ENCODE measurements at regions not wholly inside any gene's neighbourhood (a gene's known extent, or its start where the extent isn't known, plus 50 kb on each side); places are given as distances from the start of the nearest gene placed in this dataset.

DNA sequence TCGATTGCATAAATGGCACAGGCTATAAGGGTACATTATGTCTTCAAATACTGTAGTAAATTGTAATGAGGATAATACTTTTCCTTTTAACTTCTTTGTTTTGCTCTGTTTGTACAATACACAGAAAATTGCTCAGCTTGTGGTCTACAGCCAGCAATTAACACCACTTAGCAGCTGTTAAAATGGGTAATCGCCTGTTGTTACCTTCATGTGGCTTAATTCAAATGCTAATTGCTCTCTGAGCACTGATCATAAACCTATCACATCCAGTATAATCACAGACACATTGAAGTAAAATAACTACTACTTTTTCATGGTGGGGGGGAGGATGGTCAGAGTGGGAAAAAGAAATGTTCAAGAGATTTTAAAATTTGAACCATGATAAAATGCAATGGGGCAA, 1164.1 kb upstream of the CNTN5 start:
- Histone ChIP-seq H3K27me3 (replicated peaks; ENCODE audit: control insufficient read depth, insufficient read depth, low read length) (no peaks in the 10 kb centered on the region), H3K9me3 (no peaks in the 10 kb centered on the region), H3K36me3 (ENCODE audit: control insufficient read depth, insufficient read depth, low read length) (no peaks in the 10 kb centered on the region), H3K4me3 (ENCODE audit: low read depth, low read length) (no peak overlapping the region), H3K4me1 (no peaks in the 10 kb centered on the region)
- no TSS peak for BruUV-seq (replicated peaks)
- TF ChIP-seq, protein P1, sequence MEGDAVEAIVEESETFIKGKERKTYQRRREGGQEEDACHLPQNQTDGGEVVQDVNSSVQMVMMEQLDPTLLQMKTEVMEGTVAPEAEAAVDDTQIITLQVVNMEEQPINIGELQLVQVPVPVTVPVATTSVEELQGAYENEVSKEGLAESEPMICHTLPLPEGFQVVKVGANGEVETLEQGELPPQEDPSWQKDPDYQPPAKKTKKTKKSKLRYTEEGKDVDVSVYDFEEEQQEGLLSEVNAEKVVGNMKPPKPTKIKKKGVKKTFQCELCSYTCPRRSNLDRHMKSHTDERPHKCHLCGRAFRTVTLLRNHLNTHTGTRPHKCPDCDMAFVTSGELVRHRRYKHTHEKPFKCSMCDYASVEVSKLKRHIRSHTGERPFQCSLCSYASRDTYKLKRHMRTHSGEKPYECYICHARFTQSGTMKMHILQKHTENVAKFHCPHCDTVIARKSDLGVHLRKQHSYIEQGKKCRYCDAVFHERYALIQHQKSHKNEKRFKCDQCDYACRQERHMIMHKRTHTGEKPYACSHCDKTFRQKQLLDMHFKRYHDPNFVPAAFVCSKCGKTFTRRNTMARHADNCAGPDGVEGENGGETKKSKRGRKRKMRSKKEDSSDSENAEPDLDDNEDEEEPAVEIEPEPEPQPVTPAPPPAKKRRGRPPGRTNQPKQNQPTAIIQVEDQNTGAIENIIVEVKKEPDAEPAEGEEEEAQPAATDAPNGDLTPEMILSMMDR (IDR thresholded peaks at IDR 0.05; ENCODE audit: insufficient read depth in 1 of 2, low read depth in 1 of 2, low read length in 1 of 2, severe bottlenecking in 1 of 2, unreplicated experiment in 1 of 2) = no peak
- no peak for DNase-seq
- no peak overlapping the region for H3K27ac Mint-ChIP-seq (ENCODE audit: unreplicated experiment)
- POLR2A ChIA-PET = no interaction called here
- CTCF ChIA-PET = no interaction called here
- H3K4me3 Mint-ChIP-seq (ENCODE audit: unreplicated experiment) = no peak overlapping the region
- no peaks in the 10 kb centered on the region for H3K36me3 Mint-ChIP-seq (ENCODE audit: insufficient read depth, unreplicated experiment)
- peaks cover 2% of the 10 kb centered on the region for H3K27me3 Mint-ChIP-seq (ENCODE audit: insufficient read depth, unreplicated experiment)
- H3K4me1 Mint-ChIP-seq (ENCODE audit: low read depth, unreplicated experiment) = no peaks in the 10 kb centered on the region
- intact Hi-C loops (cut with micrococcal nuclease; ENCODE audit: unreplicated experiment) = no loop called here
- no peaks in the 10 kb centered on the region for H3K9me3 Mint-ChIP-seq (ENCODE audit: unreplicated experiment)

DNA sequence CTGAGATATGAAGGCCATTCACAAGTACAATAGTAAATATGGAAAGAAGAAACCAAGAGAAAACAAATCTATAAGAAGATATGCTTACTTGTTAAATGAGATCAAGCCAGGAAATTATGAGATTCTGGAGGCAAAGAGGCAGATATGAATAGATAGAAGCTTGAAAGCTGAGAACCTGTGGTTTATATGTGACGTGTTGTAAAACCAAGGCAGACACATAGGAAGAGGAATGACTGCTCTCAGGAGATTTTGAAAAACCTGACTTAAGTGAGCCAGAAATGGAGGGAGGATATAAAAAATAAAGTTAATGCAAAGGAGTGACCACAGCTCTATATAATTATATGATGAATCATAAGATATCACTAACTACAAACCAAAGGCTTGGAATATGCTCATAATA, 1160.5 kb upstream of the CNTN5 start:
- no peak overlapping the region for H3K4me3 ChIP-seq (ENCODE audit: low read depth, low read length)
- Mint-ChIP-seq H3K27me3 (ENCODE audit: insufficient read depth, unreplicated experiment) (peaks cover 2% of the 10 kb centered on the region), H3K4me3 (ENCODE audit: unreplicated experiment) (no peak overlapping the region), H3K4me1 (ENCODE audit: low read depth, unreplicated experiment) (no peaks in the 10 kb centered on the region), H3K36me3 (ENCODE audit: insufficient read depth, unreplicated experiment) (no peaks in the 10 kb centered on the region), H3K27ac (ENCODE audit: unreplicated experiment) (no peak overlapping the region), H3K9me3 (ENCODE audit: unreplicated experiment) (no peaks in the 10 kb centered on the region)
- H3K27me3 ChIP-seq (replicated peaks; ENCODE audit: control insufficient read depth, insufficient read depth, low read length) = no peaks in the 10 kb centered on the region
- intact Hi-C loops (cut with micrococcal nuclease; ENCODE audit: unreplicated experiment) = no loop called here
- DNase-seq = no peak
- no TSS peak for BruUV-seq (replicated peaks)
- H3K4me1 ChIP-seq = no peaks in the 10 kb centered on the region
- H3K9me3 ChIP-seq = no peaks in the 10 kb centered on the region
- CTCF ChIA-PET = no interaction called here
- TF ChIP-seq, protein P1 (IDR thresholded peaks at IDR 0.05; ENCODE audit: insufficient read depth in 1 of 2, low read depth in 1 of 2, low read length in 1 of 2, severe bottlenecking in 1 of 2, unreplicated experiment in 1 of 2) = no peak
- POLR2A ChIA-PET = no interaction called here
- H3K36me3 ChIP-seq (ENCODE audit: control insufficient read depth, insufficient read depth, low read length) = no peaks in the 10 kb centered on the region

DNA sequence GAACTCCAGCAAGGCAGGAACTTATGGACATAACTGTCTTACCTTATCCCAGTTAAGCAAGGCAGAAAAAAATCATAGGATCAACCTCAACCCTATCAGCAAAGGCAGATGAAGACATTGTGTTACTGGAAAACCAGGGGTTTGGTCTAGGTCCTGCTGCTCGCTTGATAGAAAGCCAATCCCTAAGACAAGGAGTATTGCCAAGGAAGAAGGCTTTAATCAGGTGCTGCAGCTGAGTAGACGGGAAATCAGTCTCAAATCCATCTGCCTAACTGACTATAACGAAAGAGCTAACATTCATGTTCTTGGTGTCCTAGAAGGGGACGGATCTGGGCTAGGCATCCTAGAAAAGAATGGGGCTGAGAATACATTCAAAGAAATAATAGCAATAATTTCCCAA, 1158.7 kb upstream of the CNTN5 start:
- no peak overlapping the region for H3K4me3 ChIP-seq (ENCODE audit: low read depth, low read length)

More for the DNA sequence above, 1158.7 kb upstream of the CNTN5 start:
- DNase-seq = no peak
- H3K36me3 ChIP-seq (ENCODE audit: control insufficient read depth, insufficient read depth, low read length) = no peaks in the 10 kb centered on the region
- H3K4me1 ChIP-seq = no peaks in the 10 kb centered on the region
- intact Hi-C loops (cut with micrococcal nuclease; ENCODE audit: unreplicated experiment) = no loop called here
- ChIA-PET CTCF (no interaction called here), POLR2A (no interaction called here)
- BruUV-seq (replicated peaks) = no TSS peak
- H3K27me3 ChIP-seq (replicated peaks; ENCODE audit: control insufficient read depth, insufficient read depth, low read length) = no peaks in the 10 kb centered on the region
- Mint-ChIP-seq H3K4me1 (ENCODE audit: low read depth, unreplicated experiment) (no peaks in the 10 kb centered on the region), H3K4me3 (ENCODE audit: unreplicated experiment) (no peak overlapping the region), H3K27ac (ENCODE audit: unreplicated experiment) (no peak overlapping the region), H3K9me3 (ENCODE audit: unreplicated experiment) (no peaks in the 10 kb centered on the region), H3K27me3 (ENCODE audit: insufficient read depth, unreplicated experiment) (peaks cover 2% of the 10 kb centered on the region), H3K36me3 (ENCODE audit: insufficient read depth, unreplicated experiment) (no peaks in the 10 kb centered on the region)
- TF ChIP-seq, protein P1 (IDR thresholded peaks at IDR 0.05; ENCODE audit: insufficient read depth in 1 of 2, low read depth in 1 of 2, low read length in 1 of 2, severe bottlenecking in 1 of 2, unreplicated experiment in 1 of 2) = no peak
- H3K9me3 ChIP-seq = no peaks in the 10 kb centered on the region
